Limb (tissue), 2 donors: ENCODE measurements at regions not wholly inside any gene's neighbourhood (a gene's known extent, or its start where the extent isn't known, plus 50 kb on each side); places are given as distances from the start of the nearest gene placed in this dataset.

Experiments used
- DNase-seq, 2 donors: peaks; one replicate each; pipeline ENCODE4 v3.0.0-alpha.2; 2016; ENCODE audit errors: extremely low spot score in 2 of 2

- DNase-seq, result no peak
Measured at GRCh38 chr7:133190650-133191049, 62.2 kb upstream of the EXOC4 start.

- no peak for DNase-seq
Measured at GRCh38 chr7:133191787-133192186, 61.1 kb upstream of the EXOC4 start.

- no peak for DNase-seq
Measured at GRCh38 chr7:133195868-133196267, 57.0 kb upstream of the EXOC4 start.

- DNase-seq, result no peak
Measured at GRCh38 chr7:133196856-133197612, 55.8 kb upstream of the EXOC4 start.

GRCh38 chr7:133197972-133198544 lies 54.8 kb upstream of the EXOC4 start:
- no peak for DNase-seq

- no peak for DNase-seq
Measured at GRCh38 chr7:133199831-133200230, 53.0 kb upstream of the EXOC4 start.

- no peak for DNase-seq
Measured at GRCh38 chr7:133201470-133201869, 51.4 kb upstream of the EXOC4 start.

GRCh38 chr7:133202942-133203341 lies 49.9 kb upstream of the EXOC4 start:
- no peak for DNase-seq
